GM18508 (cell line): ENCODE measurements at regions not wholly inside any gene's neighbourhood (a gene's known extent, or its start where the extent isn't known, plus 50 kb on each side); places are given as distances from the start of the nearest gene placed in this dataset.
"Not testable (repeated sequence)": the region's sequence is repeated elsewhere in the genome, so short reads cannot be mapped to it uniquely, and the experiment has no call there.

Experiments
- ATAC-seq: cut with Tn5 transposase; IDR thresholded peaks from one replicate; pipeline ENCODE4 v1.9.1; 2021; ENCODE audit warnings: moderate number of reproducible peaks; ENCODE audit not compliant: insufficient read depth, unreplicated experiment

DNA sequence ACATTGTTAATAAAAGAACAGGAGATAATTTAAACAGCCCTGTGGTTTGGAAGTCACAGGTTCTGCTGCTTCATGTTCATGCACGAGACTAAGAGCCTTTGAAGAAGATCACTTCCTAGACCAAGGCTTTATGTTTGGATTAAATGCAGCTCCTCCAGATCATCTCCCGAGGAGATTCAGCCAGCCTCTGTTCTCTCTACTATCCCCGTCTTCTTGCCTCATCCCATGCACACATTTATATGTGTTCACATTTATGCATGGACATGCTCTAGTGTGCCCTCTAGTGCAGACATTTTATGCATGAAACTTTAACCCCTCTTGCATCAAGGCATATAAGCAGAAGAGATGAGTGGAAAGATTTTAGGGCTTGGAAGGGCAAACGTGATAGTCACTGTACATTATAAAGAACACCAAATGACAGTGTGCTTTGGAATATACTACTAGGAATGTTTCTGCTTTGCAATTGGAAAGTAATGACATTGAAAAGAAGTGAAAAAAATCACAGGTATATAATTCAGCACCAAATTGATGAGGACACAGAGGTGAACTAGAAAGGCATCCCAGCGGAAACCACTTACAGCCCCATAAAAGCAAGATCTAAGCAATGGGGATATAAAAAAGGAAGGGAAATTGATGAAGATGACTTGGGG, 271.5 kb upstream of the PLGLB2 start:
- not testable (repeated sequence) for ATAC-seq

DNA sequence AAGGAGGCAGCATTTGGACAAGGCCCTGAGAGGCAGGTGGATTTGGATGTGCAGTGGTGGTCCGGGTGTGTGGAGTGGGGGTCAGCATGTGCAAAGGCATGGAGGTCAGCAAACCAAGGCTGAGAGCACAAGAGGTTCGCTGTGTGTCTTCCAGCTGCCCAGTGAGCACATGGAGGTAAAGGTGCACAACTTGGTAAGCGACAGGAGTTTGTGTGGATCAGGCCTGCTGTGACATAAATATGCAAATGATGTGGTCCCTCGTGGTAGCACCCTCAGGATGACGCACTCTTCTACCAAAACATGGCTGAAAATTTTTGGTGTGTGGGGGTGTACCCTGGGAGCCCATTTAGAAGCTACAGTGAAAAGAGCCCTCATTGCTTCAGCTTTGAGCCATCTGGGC, 271.0 kb upstream of the PLGLB2 start:
- ATAC-seq: not testable (repeated sequence)

DNA sequence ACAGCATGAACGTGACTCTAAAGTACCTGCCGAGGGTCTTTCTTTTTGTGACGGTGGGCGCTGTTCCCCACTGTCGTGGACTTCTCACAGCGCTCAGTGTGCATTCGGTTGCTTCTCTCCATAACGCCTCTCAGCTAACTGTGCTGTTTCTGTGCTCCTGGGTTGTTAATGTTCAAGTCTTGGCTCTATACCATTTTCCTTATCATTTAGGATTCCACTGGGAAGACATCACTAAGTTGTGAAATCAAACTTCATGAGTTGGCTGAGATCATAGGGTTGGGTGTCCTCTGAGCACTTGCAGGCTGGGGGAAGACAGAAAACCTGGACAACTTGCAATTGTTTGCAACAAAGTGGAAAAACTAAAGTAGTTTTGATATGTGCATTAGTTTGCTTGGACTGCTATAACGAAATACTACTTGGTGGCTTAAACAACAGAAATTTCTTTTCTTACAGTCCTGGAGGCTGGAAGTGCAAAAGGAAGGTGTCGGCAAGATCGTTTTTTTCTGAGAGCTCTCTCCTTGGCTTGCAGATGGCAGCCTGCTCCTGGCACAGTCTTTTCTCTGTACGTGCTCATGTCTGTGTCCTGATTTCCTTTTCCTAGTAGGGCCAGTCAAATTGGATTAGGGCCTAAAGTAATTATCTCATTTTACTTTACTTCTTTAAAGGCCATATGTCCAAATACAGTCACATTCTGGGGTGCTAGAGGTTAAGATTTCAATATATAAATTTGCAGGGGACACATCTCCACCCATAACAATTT, 270.0 kb upstream of the PLGLB2 start:
- not testable (repeated sequence) for ATAC-seq

DNA sequence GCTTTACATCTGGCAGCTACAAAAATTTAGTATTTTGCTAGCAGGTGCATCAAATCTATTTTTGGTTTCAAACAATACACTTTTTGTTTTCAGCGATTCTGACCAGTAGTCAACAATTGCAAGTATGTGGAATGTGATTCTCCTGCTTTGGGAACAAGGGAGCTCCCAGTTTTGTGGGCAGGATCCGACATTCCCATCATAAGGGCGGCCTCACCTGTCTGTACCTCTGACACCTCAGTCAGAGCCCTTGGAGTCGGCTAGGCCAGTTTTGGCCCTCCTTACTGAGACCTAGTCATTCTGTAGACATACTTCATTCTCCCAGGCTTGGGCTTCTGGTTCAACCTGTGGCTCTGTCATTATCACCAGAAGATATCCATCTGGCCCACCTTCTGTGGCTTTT, 269.0 kb upstream of the PLGLB2 start:
- ATAC-seq: not testable (repeated sequence)

DNA sequence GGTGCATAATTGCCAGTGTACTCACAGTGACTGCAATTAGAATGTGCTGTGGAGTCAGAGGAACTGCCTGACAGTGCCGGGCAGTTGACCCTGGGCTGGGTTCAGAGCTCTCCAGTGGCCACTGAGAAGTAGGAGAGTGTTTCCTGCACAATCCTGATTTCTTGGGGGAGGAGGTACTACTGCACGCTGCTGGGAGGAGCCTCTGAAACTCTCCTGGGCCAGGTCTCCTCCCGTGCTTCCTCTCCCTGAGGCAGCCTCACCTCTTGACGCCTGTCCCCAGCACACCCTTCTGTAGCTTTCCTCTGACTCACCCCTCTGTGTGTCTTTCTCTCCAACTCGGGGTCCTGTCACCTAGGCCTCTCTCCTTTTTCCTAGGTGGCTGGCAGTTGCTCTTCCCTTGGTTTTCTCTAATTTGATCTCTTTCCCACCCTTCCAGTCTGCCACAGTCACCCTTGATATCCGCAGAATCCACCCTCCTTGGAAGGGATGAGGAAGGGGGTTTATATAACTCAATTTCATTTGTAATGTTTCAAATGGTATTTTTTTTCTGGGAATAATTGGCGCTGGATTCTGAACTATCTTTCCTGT, 264.7 kb upstream of the PLGLB2 start:
- ATAC-seq: not testable (repeated sequence)

DNA sequence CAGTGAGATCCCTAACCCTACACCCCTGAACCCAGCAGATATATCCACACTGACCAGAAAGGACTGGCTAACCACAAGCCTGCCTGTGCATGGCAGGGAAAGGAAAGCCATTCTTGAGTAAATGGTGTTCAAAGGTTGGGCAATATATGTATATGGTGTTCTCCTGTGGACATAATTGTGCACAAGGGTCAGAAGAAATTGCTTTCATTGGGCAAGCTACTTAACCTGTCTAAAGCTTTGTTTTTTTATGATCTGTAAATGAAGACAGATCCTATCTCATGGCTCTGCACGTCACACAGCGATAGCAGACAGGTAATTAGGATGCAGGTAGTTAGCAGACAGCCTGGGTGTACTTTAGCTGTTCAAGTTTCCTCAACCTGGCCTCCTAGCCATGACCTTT, 263.5 kb upstream of the PLGLB2 start:
- not testable (repeated sequence) for ATAC-seq

DNA sequence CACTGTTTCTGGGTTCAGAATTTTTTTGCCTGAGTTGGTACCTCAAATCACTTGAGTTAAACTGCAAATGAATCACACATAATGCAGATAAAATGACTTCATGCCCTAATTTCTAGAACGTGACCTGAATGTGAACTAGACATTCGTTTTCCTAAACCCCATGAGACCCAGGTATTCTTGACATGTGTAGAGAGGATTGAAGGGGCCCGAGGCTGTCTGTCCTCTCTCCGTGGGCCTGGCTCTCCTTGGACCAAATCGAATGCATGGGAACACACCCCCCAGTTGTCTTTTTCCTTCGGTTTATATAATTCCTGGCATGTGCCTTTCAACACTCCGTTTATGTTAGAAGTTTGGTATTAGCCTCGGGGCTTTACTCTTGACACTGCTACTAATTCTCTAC, 262.4 kb upstream of the PLGLB2 start:
- not testable (repeated sequence) for ATAC-seq

DNA sequence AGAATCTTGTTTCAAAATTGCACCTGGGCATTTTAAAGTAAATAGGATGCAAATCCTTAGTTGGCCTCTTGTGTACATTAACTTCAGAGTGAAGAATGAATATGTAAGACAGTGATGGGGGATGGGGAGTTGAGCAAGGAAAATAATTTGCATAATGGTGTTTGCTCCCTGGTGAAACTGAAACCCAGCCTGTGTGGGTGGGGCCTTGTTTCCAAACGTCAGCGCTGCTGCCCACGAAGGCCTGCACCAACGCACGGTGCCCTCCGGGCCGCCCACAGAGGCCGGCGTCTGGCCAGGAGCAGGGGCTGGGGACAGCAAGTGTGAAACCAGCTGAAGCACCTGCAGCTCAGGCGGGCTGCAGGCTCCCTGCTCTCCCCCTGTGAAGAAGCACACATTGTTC, 262.0 kb upstream of the PLGLB2 start:
- peak; percentile 85 for ATAC-seq

DNA sequence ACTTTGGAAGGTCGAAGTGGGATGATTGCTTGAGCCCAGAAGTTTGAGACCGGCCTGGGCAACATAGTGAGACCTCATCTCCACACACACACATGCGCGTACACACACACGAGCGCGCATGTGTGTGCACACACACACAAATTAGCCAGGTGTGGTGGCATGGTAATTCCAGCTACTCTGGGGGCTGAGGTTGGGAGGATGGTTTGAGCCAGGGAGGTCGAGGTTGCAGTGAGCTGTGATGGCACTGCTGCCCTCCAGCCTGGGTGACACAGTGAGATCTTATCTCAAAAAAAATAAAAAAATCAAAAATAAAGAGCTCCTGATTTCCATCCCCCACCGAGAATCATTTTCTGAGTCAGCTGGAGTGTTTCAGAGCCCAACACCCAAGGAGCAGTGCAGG, 261.5 kb upstream of the PLGLB2 start:
- ATAC-seq: not testable (repeated sequence)

DNA sequence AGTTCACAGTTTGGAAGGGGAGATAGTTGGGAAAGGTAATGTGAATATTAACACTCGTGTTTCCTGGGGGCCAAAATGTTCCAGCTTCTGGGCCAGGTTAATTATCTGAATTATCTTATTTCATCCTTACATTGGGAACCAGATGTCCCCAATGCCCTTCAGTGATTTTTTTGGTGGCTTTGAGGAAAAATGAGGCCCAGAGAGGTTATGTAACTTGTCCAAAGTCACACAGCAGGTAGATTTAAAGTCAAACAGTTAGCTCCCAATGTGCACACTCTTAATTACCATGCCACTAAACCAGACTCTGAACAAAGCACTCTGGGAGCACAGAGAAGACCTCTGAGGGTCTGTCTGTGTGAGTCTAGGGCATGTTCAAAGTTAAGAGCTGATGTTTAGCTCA, 259.9 kb upstream of the PLGLB2 start:
- ATAC-seq: not testable (repeated sequence)

DNA sequence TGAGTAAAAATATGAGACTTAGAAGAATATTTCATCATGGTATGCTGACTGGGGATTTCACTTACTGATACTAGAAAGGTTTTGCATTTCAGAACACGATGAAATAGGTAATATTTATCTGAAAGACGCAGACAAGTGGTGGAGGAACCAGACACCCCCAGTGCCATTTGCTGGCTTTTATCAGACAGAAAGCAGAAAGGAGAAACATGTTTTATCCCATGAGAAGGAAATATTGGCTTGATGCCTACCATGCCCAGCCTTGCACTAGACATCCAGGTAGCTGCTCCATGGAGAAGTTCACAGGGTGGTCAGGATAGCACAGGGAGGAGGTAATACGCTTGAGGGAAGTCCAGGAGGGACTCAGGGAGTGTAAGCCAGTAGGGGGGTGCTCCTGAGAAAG, 258.9 kb upstream of the PLGLB2 start:
- not testable (repeated sequence) for ATAC-seq

DNA sequence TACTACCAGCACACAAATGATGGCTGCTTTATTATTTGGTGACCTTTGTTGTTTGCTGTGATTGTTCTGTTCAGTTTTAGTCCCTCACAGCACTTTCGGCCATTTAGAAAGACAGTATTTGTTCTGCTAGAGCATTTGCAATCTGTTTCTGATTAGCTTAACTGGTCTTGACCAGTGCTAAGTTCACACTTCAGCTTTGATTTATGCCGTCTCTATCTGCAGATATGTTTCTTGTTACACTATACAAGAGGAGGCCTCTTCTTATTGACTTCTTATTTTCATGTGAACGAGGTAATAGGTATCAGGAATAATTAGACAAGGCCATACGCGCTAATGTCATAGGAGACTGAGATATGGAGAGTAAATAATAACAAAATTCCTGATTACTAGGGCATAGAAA, 253.0 kb upstream of the PLGLB2 start:
- not testable (repeated sequence) for ATAC-seq

DNA sequence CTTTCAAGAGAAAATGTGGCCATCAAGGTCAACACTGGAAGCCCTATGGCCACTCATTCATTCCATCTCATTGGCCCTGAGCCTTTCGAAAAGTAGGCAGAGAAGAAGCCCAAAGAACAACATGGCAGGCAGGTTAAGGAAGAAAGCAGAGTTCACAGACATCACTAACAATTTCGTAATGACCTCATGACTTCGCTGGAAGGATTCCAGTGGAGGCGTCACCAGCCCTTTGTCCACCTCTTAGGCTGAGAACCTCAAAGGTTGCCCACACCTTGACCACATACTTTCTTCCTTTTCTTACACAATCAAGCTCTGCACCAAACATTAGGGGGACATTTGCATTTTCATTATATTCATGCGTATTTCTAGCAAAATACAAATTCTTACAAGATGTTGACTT, 252.4 kb upstream of the PLGLB2 start:
- not testable (repeated sequence) for ATAC-seq

DNA sequence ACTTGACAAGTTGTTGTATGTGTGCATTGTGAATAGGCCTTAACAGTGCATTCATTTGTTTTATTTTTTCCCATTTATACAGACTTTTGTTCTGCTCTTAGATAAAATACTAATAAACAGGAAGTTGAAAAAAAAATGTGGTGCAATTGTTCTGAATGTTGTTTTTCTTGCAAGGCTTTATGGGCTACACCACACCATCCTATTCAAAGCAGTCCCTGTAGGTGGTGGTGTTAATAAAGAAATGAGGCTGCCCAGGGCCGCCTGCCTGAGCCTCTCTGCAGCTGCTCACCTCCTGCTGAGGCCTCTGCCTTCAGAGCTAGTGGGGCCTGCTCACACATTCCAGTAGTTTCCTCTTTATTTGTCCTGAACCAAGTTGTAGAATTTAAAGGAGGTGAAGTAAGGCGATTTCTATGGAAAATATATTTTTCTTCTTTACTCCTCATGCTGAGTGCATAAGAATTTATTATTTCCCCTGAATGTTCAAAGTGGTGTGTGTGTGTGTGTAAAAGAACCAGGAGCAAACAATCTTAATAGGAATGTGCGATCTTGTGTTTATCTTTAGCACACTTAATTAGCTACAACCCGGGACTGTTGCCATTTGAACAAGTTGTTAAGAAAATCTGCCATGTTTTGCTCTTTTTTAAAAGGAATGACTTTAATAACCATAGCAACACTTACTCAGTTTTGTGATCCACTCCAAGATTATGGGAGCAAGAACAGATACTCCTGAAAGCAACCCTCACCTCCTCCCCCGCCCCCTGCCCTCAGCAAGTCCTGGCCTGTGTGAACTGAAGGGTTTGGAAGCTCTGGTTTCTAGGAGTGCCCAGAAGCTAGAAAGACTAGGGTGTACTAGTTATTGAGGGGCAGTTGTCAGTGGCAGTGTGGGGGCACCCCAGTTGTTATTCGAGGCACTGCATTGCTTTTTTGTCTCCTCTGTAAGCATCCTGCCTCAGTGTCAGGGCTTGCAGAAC, 251.6 kb upstream of the PLGLB2 start:
- ATAC-seq: not testable (repeated sequence)

DNA sequence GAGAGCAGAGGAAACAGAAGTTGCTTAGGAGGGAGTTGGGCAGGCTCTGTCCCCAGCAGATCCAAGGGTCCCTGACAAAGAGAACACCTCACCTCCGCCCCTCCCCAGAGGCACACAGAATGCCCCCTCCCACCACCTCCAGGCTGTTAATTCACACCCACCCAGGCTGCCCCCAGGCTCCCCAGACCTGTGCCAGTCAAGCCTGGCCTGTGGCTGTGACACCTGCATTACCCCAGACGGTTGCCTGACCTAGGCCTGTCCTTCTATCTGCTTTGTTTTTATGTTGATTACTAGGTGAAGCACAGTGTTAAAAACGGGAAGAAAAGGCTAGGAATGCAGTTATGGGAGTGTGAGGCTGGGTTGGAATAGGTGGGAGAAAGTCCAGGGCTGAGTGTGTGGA, 250.8 kb upstream of the PLGLB2 start:
- ATAC-seq: not testable (repeated sequence)

DNA sequence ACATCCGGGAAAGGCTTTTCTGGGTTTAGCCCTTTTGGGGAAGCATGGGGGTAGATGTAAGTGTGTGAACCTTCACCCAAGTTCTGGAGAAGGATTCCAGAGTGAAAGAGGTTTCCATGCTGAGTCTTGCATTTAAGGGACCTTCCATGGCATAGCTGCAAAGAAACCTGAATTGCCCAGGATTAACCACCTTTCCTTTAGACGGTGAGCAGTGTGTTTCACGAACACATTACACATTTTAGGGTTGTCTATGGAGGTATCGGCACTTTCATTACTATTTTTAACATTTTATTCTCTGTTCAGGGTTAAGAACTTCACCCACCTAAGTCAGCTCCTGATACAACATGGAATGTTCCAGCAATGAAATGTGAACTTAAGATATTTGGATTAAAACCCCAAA, 250.2 kb upstream of the PLGLB2 start:
- not testable (repeated sequence) for ATAC-seq

DNA sequence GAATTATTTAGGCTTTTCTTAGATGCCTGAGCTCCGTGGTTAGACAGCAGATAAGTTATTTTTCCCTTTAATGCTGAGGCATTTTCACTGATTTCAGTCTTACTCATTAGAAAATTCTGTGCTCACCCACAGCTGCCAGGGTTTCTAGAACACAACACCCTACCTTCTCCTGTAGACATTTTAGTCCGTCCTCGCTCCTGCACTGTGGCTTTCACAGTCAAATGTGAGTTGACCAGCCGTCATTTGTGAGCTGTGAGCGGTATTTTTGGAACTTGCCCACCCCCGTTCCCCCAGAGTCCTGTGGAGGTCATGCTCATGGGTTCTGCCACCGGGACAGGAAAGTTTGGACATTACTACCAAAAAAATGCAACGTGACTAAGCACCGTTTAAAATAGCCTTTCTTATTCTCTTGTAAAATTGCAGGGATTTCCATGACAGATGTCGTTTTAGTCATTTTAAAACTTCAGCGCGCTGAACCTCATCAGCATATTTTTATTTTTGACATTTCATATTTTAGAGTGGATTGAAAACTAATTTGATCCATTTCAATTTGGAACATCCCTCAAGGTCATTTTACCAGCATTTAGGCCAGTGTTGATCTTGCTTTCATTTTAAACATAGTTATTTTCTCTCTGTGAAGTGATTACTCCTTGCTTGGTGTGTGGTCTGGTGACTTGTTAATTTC, 249.6 kb upstream of the PLGLB2 start:
- not testable (repeated sequence) for ATAC-seq

DNA sequence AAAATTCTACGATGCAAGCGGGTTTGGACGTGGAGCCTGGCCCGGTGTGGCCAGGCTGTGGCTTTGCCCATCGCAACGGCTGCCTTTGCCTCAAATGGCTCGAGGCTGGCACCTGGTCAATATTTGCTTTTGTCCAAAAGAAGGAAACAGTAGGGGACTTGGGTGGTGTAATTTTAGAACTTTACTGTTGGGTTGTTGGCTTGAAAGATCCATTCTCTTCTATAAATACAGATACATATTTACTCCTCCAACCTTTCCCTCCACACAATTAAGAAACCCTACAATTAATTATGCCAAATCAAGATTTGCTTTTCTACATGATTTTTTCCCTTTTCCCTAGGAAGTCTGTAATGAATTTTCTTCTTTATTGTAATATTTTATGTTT, 249.0 kb upstream of the PLGLB2 start:
- not testable (repeated sequence) for ATAC-seq

DNA sequence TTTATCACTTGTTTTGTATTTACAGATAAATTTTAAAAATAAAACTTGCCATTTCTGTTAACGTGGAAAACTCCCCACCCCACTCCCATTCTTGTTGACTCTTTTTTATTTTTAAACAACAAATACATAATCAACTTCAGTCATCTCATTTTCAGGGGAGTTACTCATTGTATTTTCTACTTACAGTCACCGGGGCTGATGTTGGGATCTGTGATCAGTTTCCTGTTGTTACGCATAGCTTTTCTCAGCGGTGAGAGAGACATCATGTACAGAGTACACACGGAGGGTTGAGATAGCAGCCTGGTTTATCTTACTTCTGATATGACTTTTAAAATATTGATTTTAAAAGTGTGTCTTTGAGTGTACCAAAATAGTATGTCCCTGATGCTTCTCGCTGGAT, 248.0 kb upstream of the PLGLB2 start:
- not testable (repeated sequence) for ATAC-seq

DNA sequence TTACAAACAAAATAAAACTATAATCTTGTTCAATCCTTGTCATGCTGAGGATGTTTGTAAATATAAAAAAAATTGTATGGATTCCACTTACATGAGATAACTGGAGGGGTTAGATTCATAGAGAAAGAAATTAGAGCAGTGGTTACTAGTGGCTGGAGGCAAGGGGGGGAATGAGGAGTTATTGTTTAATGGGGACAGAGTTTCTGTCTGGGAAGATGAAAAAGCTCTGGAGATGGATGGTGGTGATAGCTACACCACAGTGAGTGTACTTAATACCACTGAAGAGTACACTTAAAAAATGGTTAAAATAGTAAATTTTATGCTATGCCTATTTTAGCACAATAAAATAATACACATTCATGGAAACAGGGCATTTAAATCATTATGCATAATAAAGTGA, 247.5 kb upstream of the PLGLB2 start:
- ATAC-seq: not testable (repeated sequence)
